ENCODE measurements at regions not wholly inside any gene's neighbourhood (a gene's known extent, or its start where the extent isn't known, plus 50 kb on each side); places are given as distances from the start of the nearest gene placed in this dataset.

DNA sequence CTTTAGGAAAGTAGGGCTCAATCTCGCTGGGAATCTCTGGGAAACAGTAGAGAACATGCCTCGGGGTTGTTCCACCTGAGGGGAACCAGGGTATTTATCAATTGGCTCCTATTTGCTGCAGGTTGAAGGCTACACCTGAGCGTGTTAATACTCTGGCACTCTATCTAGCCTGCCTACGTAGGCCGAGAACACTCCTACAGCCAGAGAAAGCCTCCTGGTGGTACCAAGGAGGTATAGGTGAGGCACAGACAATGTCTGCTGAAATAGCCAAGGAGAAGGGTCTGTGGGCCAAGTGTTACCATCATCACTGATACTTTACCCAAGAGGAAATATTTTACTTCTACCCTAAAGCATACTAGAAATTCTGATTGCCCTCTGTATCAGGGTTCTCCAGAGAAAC lies 341.0 kb upstream of the UBE2E2 start:
- FAIRE-seq = no peak
- 2% methylated on average over 4 of the region's 5 CpGs for WGBS (ENCODE audit: low lambda C conversion rate)
- TF ChIP-seq, protein P1, sequence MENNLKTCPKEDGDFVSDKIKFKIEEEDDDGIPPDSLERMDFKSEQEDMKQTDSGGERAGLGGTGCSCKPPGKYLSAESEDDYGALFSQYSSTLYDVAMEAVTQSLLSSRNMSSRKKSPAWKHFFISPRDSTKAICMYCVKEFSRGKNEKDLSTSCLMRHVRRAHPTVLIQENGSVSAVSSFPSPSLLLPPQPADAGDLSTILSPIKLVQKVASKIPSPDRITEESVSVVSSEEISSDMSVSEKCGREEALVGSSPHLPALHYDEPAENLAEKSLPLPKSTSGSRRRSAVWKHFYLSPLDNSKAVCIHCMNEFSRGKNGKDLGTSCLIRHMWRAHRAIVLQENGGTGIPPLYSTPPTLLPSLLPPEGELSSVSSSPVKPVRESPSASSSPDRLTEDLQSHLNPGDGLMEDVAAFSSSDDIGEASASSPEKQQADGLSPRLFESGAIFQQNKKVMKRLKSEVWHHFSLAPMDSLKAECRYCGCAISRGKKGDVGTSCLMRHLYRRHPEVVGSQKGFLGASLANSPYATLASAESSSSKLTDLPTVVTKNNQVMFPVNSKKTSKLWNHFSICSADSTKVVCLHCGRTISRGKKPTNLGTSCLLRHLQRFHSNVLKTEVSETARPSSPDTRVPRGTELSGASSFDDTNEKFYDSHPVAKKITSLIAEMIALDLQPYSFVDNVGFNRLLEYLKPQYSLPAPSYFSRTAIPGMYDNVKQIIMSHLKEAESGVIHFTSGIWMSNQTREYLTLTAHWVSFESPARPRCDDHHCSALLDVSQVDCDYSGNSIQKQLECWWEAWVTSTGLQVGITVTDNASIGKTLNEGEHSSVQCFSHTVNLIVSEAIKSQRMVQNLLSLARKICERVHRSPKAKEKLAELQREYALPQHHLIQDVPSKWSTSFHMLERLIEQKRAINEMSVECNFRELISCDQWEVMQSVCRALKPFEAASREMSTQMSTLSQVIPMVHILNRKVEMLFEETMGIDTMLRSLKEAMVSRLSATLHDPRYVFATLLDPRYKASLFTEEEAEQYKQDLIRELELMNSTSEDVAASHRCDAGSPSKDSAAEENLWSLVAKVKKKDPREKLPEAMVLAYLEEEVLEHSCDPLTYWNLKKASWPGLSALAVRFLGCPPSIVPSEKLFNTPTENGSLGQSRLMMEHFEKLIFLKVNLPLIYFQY (CRISPR knock-in tag; IDR thresholded peaks at IDR 0.05; ENCODE audit: borderline replicate concordance) = no peak
- TF ChIP-seq ETV6 (CRISPR knock-in tag; conservative IDR thresholded peaks at IDR 0.05) = no peak
- no peak for TF ChIP-seq HNRNPLL (IDR thresholded peaks at IDR 0.05; ENCODE audit: low read depth, low read length, poor library complexity, severe bottlenecking)
- TF ChIP-seq ZFYVE20 (CRISPR knock-in tag; IDR thresholded peaks at IDR 0.05; ENCODE audit: borderline replicate concordance, low read depth) = no peak
- no peak for TF ChIP-seq STAG1 (CRISPR knock-in tag; IDR thresholded peaks at IDR 0.05)
- no peak for TF ChIP-seq ZNF777 (CRISPR knock-in tag; IDR thresholded peaks at IDR 0.05)
- TF ChIP-seq, protein P2, sequence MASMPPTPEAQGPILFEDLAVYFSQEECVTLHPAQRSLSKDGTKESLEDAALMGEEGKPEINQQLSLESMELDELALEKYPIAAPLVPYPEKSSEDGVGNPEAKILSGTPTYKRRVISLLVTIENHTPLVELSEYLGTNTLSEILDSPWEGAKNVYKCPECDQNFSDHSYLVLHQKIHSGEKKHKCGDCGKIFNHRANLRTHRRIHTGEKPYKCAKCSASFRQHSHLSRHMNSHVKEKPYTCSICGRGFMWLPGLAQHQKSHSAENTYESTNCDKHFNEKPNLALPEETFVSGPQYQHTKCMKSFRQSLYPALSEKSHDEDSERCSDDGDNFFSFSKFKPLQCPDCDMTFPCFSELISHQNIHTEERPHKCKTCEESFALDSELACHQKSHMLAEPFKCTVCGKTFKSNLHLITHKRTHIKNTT (CRISPR knock-in tag; IDR thresholded peaks at IDR 0.05) = no peak
- TF ChIP-seq, protein P3, sequence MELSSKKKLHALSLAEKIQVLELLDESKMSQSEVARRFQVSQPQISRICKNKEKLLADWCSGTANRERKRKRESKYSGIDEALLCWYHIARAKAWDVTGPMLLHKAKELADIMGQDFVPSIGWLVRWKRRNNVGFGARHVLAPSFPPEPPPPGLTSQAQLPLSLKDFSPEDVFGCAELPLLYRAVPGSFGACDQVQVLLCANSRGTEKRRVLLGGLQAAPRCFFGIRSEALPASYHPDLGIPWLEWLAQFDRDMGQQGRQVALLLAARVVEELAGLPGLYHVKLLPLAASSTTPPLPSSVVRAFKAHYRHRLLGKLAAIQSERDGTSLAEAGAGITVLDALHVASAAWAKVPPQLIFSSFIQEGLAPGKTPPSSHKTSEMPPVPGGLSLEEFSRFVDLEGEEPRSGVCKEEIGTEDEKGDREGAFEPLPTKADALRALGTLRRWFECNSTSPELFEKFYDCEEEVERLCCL (CRISPR knock-in tag; IDR thresholded peaks at IDR 0.05; ENCODE audit: borderline replicate concordance) = no peak
- TF ChIP-seq, protein P4, sequence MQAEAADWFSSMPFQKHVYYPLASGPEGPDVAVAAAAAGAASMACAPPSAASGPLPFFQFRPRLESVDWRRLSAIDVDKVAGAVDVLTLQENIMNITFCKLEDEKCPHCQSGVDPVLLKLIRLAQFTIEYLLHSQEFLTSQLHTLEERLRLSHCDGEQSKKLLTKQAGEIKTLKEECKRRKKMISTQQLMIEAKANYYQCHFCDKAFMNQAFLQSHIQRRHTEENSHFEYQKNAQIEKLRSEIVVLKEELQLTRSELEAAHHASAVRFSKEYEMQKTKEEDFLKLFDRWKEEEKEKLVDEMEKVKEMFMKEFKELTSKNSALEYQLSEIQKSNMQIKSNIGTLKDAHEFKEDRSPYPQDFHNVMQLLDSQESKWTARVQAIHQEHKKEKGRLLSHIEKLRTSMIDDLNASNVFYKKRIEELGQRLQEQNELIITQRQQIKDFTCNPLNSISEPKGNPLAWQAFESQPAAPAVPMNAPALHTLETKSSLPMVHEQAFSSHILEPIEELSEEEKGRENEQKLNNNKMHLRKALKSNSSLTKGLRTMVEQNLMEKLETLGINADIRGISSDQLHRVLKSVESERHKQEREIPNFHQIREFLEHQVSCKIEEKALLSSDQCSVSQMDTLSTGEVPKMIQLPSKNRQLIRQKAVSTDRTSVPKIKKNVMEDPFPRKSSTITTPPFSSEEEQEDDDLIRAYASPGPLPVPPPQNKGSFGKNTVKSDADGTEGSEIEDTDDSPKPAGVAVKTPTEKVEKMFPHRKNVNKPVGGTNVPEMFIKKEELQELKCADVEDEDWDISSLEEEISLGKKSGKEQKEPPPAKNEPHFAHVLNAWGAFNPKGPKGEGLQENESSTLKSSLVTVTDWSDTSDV (CRISPR knock-in tag; IDR thresholded peaks at IDR 0.05) = no peak
- TF ChIP-seq TBP (CRISPR knock-in tag; IDR thresholded peaks at IDR 0.05) = no peak
- TF ChIP-seq, protein P5, sequence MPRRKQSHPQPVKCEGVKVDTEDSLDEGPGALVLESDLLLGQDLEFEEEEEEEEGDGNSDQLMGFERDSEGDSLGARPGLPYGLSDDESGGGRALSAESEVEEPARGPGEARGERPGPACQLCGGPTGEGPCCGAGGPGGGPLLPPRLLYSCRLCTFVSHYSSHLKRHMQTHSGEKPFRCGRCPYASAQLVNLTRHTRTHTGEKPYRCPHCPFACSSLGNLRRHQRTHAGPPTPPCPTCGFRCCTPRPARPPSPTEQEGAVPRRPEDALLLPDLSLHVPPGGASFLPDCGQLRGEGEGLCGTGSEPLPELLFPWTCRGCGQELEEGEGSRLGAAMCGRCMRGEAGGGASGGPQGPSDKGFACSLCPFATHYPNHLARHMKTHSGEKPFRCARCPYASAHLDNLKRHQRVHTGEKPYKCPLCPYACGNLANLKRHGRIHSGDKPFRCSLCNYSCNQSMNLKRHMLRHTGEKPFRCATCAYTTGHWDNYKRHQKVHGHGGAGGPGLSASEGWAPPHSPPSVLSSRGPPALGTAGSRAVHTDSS (CRISPR knock-in tag; conservative IDR thresholded peaks at IDR 0.05) = no peak
- TF ChIP-seq ADNP (CRISPR knock-in tag; IDR thresholded peaks at IDR 0.05) = no peak
- no peak for TF ChIP-seq ZNF501 (CRISPR knock-in tag; IDR thresholded peaks at IDR 0.05)
- no peak for TF ChIP-seq ZNF607 (CRISPR knock-in tag; IDR thresholded peaks at IDR 0.05; ENCODE audit: borderline replicate concordance)

More for the DNA sequence above, 341.0 kb upstream of the UBE2E2 start:
- H3K27ac ChIP-seq (ENCODE audit: extremely low read length, insufficient read depth, low read length) = no peak overlapping the region
- no peaks in the 10 kb centered on the region for H3K27me3 ChIP-seq (ENCODE audit: control insufficient read depth in 1 of 2, insufficient read depth in 2 of 2, low read length in 2 of 2)
- no peaks in the 10 kb centered on the region for H3K9me3 ChIP-seq (ENCODE audit: low read length)
- H3K4me1 ChIP-seq (ENCODE audit: insufficient read depth, low read length) = no peaks in the 10 kb centered on the region
- no peak overlapping the region for H3K4me3 ChIP-seq (replicated peaks in 1 of 3; ENCODE audit: insufficient read depth in 1 of 3, low read depth in 2 of 3, low read length in 3 of 3)
- ATAC-seq (peak; percentile 52; the same call in 2 of the 3 replicates), DNase-seq (ENCODE audit: low spot score) (no peak)
- no peak overlapping the region for H2AFZ ChIP-seq (ENCODE audit: low read length)
- no peaks in the 10 kb centered on the region for H4K20me1 ChIP-seq (ENCODE audit: insufficient read depth, low read length)
- ChIA-PET CTCF (ENCODE audit: low intra/inter-chr PET ratio, low total read pairs) (no interaction called here), POLR2A (no interaction called here)
- no peak overlapping the region for H3K4me2 ChIP-seq (ENCODE audit: low read depth, low read length)
- H3K36me3 ChIP-seq (replicated peaks in 1 of 2; ENCODE audit: control insufficient read depth in 1 of 2, insufficient read depth in 2 of 2, low read length in 2 of 2) = no peaks in the 10 kb centered on the region
- intact Hi-C loops (cut with micrococcal nuclease; ENCODE audit: unreplicated experiment) = no loop called here
- no TSS peak for BruUV-seq (replicated peaks)
- H3K9ac ChIP-seq (ENCODE audit: insufficient read depth, low read depth, low read length) = no peak overlapping the region
- in situ Hi-C loops (cut with HindIII; ENCODE audit: extremely low pct_ligation_motif_present, low pct_unique_long_range_greater_than_20kb) = no loop called here
- H3K79me2 ChIP-seq (ENCODE audit: insufficient read depth, low read length) = no peaks in the 10 kb centered on the region

Measured in HepG2 (cell line).